ENCODE measurements at regions not wholly inside any gene's neighbourhood (a gene's known extent, or its start where the extent isn't known, plus 50 kb on each side); places are given as distances from the start of the nearest gene placed in this dataset.
"Not testable (repeated sequence)": the region's sequence is repeated elsewhere in the genome, so short reads cannot be mapped to it uniquely, and the experiment has no call there.

DNA sequence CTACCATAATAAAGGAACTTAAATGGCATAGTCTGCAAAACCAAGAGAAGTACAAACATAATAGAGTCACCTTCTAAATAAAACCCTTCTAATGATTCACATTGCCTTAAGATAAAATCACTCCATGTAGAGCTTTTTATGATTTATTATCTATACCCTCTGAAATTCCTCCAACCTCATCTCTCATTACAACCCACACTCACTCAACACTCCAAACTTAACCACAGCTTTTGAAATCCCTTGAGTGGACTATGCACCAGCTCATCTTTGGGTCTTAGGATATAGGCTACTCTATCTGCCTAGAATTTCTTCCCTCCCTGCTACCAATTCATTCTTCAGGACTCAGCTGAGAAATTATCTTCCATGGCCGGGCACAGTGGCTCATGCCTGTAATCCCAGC lies 122.5 kb downstream of the CETN3 start:
- DNase-seq (ENCODE audit: extremely low read depth in 1 of 2, low read depth in 1 of 2): no peak

DNA sequence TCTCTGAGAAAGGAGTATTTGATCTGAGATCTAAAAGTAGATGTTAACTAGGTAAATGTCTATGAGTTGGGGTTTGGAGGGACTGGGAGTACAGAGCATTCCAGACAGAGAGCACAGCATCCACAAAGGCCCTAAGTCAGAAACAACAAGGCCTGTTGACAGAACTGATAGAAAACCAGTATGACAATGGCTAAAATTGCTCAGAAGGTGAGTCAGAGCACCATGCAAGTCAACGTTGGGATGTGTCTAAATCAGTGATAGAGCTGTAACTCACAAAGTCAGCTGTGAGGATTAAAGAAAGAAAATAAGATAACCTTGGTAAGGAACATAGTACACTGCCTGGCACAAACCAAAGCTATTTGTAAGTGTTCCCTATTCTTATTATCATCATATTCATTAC lies 124.0 kb downstream of the CETN3 start:
- no peak for DNase-seq (ENCODE audit: extremely low read depth in 1 of 2, low read depth in 1 of 2)

DNA sequence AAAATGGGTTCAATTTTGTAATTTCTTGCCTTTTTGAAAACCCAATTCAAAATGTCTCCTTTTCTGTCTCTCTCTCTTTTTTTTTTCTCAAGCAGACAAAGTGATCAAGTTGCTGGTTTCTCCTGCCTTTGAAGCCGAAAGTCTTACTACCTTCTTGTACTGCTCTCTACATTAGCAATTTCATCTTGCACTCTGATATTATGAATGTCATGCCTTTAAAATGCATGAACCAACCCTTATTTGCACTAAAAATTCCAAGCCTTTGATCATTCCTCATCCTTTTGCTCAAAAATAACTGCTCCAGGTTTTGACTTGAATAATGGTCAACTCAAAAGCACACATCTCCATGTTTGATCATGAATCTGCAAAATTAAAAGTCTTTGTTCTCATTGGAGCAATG lies 125.2 kb downstream of the CETN3 start:
- DNase-seq (ENCODE audit: extremely low read depth in 1 of 2, low read depth in 1 of 2): no peak

DNA sequence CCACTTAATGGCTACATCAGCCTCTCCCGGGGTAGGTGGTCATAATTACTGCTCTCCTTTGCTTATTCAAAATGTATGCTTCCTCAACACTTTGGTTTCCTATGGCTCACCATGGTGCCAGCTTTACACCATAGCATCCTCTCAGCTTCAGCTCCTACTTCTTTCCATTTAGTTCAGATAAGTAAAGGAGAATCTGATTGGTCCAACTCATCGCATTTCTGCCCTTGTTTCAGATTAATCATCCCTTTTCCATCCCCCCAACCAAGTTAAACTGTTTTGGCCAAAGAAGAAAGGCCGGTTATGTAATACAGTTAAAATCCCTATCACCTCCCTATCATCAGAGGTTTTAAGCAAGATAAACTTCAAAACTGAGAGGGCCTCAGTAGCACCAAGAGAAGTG lies 130.5 kb downstream of the CETN3 start:
- no peak for DNase-seq (ENCODE audit: extremely low read depth in 1 of 2, low read depth in 1 of 2)

DNA sequence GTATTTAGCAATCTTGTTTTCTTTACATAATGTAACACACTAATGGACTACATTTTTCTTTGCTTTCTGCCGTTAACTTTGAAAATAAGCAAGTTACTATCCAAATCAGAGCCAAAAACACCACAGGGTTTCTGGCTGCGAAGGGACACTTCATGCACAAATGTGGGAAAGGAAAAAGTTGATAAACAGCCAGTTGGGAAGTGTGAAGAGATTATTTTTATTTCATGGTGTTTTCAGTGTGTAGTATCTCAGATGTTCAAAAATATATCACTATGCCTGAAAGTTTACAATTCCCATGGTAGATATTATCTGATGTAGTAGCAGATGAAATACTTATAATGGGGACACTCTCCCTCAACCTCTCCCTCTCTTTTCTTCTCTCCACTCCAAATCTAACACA lies 135.3 kb downstream of the CETN3 start:
- DNase-seq (ENCODE audit: extremely low read depth in 1 of 2, low read depth in 1 of 2): no peak

DNA sequence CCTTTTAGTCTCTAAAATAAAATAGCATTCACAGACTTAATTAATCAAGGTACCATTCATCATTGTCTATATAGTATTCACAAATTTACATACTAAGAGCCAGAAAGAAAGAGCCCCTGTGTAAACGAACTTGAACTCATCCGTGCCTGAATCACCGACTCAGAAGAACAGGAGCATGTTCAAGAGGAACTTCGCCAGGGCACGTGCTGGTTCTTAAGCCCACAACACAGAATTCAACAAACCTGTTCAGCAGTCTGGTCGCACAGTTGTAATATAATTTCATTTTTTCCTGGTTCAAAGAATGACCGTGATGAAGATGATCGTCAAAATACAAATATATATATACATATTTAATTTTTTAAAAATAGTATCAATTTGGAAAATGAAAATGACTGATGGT lies 141.9 kb downstream of the CETN3 start:
- no peak for DNase-seq (ENCODE audit: extremely low read depth in 1 of 2, low read depth in 1 of 2)

DNA sequence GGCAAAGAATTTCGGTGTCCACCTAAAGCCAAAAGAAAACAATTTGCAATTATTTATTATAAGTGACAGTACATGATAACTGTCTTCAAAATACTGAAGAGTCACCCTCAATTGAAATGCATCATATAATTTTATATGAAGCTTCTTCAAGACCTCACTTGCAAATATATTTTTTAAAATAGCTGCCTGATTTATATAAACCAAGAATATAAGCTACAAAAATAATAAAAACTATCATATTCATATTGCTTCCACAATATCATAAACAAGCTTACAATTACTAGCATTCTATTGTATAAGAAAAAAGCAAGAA lies 144.1 kb downstream of the CETN3 start:
- DNase-seq (ENCODE audit: extremely low read depth in 1 of 2, low read depth in 1 of 2): no peak

DNA sequence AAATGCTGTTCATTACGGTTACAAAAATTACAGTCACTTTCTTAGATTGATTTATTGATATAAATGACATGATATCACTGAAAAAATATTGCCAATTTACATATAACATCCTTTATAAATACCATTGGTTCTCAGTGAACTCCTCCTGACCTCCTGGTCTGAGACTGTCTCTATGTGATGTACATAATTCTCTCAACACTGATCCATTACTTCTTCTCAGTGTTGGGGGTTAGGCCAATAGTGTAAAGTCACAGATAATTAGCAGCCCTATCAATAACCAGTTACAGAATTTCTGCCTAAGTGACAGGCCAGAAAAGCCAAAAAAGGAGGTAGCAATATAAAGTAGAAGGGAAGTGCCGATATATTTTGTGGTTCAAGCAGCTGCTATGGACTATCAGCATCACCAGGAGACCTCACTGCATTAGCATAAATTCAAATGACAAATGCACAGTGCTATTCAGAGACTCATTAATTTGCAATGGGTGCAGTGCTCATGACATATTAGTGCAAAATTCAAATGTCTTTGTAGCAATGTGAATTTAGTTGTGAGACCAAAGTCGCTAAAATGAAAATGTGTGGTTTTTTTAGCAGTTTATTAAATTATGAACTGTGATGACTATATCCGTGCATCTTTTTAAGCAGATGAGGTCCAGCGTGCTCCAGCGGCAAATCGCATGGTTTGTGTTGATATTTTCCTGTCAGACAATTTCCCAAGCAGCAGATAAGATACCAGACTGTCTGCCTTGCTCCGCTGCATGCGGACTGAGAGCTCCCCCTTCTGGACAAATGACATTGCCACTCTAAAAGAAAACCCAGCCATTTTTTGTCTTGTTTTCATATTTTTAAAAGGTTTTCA lies 144.6 kb downstream of the CETN3 start:
- peak in 1 of 2 donors; percentile 8 for DNase-seq (ENCODE audit: extremely low read depth in 1 of 2, low read depth in 1 of 2)

DNA sequence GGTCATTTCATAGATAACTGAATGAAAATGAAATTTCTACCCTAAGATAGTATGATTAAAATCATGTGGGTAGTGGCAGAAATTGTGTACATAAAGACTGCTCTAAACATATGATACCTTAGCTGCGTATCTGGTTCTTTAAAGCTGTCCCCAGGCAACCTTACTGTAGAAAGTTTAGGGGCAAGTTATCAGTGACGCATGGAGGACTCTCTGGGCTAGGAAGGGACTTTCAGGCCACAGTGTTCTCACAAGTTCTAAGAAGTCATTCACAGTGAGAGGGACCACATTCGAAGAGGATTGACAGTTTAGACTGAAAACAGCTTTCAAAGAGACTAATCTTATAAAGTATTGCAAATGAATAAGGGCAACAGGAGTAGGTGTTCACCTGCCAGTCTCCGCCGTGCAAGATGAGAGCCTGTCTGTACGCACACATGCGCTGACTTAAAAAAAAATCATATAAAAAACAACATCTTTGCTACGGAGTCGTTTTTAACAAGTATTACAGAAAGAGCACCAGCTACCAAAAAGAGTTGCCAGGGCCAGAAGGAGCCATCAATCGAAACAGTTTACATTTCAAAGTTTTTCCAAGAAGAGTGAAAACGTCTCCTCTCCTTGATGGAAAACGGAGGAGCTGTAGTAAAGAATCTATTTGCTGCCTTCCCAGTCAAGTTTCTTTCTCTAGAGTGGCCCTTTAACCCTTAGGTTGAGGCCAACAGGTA lies 146.3 kb downstream of the CETN3 start:
- no peak for DNase-seq (ENCODE audit: extremely low read depth in 1 of 2, low read depth in 1 of 2)

DNA sequence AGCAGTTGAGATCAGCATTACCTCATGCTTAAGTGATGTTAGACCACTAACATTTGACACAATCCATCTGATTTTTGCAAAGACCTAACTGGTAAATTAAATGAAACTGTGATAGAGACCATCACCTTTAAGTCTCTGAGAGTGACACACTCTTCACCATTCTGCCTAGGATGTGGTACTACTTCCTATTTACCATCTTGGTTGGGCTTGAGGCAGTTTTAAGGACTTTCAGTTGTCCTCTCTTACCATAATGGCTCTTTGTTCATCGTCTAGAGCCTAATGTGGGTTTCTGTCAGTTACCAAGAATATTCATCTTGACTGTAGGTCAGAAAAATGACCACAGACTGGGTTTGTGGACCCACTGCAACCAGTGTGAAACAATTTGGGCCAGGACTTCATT lies 158.1 kb downstream of the CETN3 start:
- DNase-seq (ENCODE audit: extremely low read depth in 1 of 2, low read depth in 1 of 2): no peak

DNA sequence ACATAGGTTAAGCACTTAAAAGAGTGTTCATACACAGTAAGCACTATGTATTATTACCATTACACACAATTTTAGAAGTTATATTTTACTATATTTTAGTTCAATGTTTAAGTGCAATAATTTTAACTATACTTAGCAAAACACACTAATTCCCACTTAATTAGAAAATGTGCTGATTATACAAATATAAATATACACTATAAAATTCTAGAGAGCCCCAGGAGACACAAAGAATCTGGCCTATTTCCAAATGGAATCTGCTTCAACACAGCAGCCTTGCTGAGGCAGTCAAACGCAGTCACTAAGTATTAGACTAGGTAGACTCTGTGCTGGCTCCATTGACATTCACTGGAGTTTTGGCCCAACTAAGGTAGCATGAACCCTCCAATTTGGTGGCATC lies 160.9 kb downstream of the CETN3 start:
- no peak for DNase-seq (ENCODE audit: extremely low read depth in 1 of 2, low read depth in 1 of 2)

DNA sequence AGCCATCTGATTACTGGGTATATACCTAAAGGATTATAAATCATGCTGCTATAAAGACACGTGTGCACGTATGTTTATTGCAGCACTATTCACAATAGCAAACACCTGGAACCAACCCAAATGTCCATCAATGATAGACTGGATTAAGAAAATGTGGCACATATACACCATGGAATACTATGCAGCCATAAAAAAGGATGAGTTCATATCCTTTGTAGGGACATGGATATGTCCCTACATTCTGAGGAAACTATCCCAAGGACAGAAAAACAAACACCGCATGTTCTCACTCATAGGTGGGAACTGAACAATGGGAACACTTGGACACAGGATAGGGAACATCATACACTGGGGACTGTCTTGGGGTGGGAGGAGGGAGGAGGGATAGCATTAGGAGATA lies 165.7 kb downstream of the CETN3 start:
- not testable (repeated sequence) for DNase-seq (ENCODE audit: extremely low read depth in 1 of 2, low read depth in 1 of 2)

DNA sequence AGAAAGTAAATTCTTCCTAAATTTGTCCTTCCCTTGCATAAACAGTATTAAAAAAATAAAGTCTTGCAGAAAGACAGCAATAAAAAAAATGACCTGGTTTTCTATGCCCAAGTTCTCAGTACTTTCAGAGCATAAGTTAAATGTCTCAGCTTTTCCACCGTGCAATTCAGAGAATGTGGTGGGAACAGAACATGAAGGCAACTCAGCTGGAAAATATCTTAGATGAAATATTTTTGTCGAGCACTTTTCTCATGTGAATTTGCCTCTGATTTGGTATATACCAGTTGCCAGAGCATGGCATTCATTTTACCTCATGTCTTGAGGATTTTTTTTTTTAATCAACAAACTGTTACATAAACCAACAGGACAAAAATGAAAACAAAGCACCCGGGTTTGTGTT lies 176.1 kb downstream of the CETN3 start:
- DNase-seq (ENCODE audit: extremely low read depth in 1 of 2, low read depth in 1 of 2): no peak

DNA sequence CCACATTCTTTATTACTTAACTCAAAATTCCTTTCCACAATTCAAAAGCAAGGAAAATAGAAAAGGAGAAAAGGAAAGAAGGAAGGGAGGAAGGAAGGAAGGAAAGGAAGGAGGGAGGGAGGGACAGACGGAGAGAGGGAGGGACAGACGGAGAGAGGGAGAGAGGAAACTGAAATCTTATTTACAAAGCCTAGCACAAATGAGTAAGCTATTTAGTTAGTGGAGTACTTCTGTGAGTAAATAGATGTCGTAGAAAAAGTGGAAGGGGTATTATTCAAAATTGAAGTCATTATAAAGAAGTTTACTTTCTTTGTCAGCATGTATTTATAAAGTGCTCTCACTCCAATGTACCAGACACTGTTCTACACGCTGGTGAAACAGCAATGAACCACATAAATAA lies 177.9 kb downstream of the CETN3 start:
- DNase-seq (ENCODE audit: extremely low read depth in 1 of 2, low read depth in 1 of 2): no peak

DNA sequence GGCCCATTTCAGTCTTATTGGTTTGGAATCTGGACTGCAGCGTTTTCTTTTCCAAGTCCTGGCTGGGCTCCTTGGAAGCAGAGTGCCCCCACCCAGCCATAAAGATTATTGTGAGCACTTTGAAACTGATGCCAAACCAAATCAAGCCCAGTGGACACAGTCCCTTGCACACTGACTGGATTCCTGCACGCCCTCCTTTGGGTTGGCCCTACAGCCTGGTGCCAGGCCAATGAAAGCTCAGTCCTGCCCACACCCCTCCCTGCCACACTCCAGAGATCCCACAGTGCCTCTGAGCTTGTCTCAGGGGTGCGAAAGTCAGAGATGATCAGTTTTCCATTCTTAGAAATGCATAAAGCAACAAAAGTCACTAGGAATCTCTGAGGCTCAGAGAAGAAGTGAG lies 181.9 kb downstream of the CETN3 start:
- no peak for DNase-seq (ENCODE audit: extremely low read depth in 1 of 2, low read depth in 1 of 2)

DNA sequence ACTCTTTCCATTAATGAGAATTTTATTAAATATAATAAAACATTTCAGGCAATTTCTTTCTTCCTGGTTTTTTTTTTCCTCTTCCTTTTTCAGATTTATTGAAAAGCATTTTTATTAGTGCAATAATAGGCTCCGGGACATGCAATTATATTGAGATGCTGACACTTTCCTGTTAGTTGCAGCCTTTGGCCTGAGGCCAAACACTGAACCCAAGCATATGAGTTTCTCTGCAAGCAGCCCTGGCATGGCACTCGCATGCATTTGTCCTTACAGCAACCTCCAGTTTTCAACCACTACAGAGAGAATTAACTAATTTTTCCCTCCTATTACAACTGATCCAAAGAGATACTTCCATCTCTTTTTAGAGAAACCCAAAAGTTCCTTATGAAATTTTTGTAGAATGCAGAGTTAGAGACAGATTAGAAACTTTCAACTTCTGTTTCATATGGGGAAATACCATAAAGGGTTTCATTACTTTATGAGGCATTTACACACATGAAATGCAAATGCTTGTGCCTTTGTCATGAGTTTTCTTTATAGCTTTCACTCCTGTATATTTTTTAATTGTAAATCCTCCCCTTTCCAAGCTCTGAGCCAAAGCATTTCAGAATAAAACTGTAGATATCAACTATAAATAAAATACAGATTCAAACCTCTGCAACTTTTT lies 183.0 kb downstream of the CETN3 start:
- DNase-seq (ENCODE audit: extremely low read depth in 1 of 2, low read depth in 1 of 2): no peak

DNA sequence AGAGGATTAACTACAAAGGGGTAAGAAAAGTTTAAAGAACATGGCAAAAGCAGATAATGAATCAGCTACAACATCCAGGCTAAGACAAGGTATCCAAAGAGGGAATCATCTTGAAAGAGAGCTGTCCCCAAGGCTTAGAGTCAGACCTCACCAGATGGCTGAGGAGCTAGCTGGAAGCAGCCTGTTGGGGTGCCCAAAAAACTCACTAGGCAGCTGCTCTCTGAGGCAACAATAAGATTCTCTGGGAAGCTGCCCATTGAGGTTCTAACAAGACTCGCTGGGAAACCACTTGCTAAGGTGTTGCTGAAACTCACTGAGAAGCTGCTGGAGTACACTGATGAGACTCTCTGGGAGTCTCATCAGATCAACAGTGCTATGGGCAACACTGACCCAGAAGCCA lies 185.2 kb downstream of the CETN3 start:
- no peak for DNase-seq (ENCODE audit: extremely low read depth in 1 of 2, low read depth in 1 of 2)

DNA sequence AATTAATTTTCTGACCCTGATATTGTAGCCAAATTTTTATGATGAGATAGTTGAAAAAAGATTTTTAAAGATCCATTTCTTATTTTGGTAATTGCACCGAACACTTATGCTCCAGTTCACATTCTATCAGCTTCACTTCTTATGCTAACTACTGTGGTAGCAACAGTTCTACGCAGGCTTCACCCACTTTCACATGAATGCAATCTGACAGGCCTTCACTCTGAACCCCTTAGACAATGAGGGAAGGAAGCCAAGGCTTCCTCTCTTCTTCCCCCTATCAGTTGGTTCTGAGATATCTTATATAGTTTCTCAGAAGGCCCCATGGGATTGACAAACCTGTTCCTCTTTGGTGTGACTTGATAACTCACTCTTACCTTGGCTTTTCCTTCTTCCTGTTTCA lies 185.8 kb downstream of the CETN3 start:
- DNase-seq (ENCODE audit: extremely low read depth in 1 of 2, low read depth in 1 of 2): no peak

DNA sequence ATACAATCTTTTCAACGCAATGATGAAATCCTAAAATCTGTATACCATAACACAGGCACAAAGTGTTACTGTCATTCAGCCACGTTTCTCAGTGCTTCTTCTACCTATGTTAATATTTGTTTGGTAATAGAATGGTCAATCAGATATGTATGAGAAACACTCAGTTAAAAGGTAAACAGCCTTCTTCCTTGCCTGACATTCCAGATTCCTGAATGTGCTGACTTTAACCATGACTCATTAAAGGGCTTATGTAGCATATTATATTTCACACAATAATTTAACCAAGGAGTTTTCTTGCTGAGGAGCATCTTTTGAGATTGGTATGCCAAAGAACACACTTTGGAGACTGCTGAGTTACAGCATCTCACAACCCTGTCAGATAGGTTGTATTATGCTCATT lies 187.6 kb downstream of the CETN3 start:
- no peak for DNase-seq (ENCODE audit: extremely low read depth in 1 of 2, low read depth in 1 of 2)

DNA sequence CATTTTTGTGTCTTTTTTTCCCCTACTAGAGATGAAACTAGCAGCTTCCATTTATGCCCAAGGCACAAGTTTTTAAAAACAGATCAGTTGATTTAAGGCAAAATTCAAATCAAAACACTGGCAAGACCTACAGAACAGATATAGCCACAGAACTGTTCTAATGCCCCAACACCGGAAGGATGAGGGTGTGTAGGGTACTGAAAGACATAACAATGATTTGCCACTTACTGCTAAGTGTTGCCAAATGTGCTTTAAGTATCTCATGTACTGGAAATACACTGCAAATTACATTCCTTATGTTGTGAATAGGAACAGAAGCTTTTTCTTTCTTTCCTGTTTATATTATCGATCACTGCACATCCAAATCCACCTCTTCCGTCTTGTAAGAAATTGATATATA lies 189.0 kb downstream of the CETN3 start:
- no peak for DNase-seq (ENCODE audit: extremely low read depth in 1 of 2, low read depth in 1 of 2)

DNA sequence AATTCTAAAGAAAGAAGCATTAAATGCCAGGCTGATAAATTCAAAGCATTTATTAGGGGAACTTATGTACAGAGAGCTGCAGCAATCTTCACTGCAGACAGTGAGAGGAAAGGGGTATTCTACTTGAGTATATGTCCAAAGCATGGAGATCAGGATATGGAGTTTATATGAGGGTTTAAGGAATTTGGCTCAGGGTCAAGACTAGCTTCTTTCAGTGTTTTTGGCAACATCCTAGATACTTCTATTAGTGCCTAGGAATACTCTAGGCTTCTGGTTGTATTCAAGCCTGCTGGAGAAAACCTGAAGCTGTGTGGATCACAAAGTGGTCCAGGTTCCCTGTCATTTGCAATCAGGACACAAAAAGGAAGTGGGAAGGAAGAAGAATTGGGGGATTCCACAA lies 194.6 kb downstream of the CETN3 start:
- DNase-seq (ENCODE audit: extremely low read depth in 1 of 2, low read depth in 1 of 2): no peak

DNA sequence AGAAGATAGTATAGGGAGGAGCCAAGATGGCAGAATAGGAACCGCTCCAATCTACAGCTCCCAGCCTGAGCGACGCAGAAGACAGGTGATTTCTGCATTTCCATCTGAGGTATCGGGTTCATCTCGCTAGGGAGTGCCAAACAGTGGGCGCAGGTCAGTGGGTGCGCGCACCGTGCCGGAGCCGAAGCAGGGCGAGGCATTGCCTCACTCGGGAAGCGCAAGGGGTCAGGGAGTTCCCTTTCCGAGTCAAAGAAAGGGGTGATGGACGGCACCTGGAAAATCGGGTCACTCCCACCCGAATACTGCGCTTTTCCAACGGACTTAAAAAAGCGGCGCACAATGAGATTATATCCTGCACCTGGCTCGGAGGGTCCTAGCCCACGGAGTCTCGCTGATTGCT lies 201.2 kb downstream of the CETN3 start:
- not testable (repeated sequence) for DNase-seq (ENCODE audit: extremely low read depth in 1 of 2, low read depth in 1 of 2)

Data from activated CD8-positive, alpha-beta memory T cell treated with anti-CD3 and anti-CD28 coated beads for 1 hour (primary cell).